ENCODE measurements at regions not wholly inside any gene's neighbourhood (a gene's known extent, or its start where the extent isn't known, plus 50 kb on each side); places are given as distances from the start of the nearest gene placed in this dataset.

GRCh38 chr10:35752469-35753461 lies 110.7 kb upstream of the FZD8 start:
- no peak for TF ChIP-seq CTCF (IDR thresholded peaks at IDR 0.05)
- peak in 1 of 2 donors; percentile 57 for TF ChIP-seq EP300 (IDR thresholded peaks at IDR 0.05)
- TF ChIP-seq POLR2A (IDR thresholded peaks at IDR 0.05): no peak
